ENCODE measurements at regions not wholly inside any gene's neighbourhood (a gene's known extent, or its start where the extent isn't known, plus 50 kb on each side); places are given as distances from the start of the nearest gene placed in this dataset.
"Not testable (repeated sequence)": the region's sequence is repeated elsewhere in the genome, so short reads cannot be mapped to it uniquely, and the experiment has no call there.

- Histone ChIP-seq H3K36me3 (no peaks in the 10 kb centered on the region), H3K27me3 (no peaks in the 10 kb centered on the region), H3K4me3 (no peak overlapping the region), H3K9me3 (no peaks in the 10 kb centered on the region), H3K27ac (no peak overlapping the region), H3K4me1 (no peaks in the 10 kb centered on the region)
- TF ChIP-seq POLR2A (IDR thresholded peaks at IDR 0.05) (no peak), EP300 (IDR thresholded peaks at IDR 0.05) (no peak)
- no peak for DNase-seq (ENCODE audit: low spot score in 2 of 2)
- WGBS, 2 donors, result 61 to 73% methylated on average over 8 of the region's 8 CpGs
These were observed 107.5 kb upstream of the DYRK2 start for GRCh38 chr12:67540920-67541624.

- no peaks in the 10 kb centered on the region for H3K27me3 ChIP-seq
- no peaks in the 10 kb centered on the region for H3K4me1 ChIP-seq
- 75 to 82% methylated on average over 3 of the region's 3 CpGs for WGBS, 2 donors
- H3K9me3 ChIP-seq, result no peaks in the 10 kb centered on the region
- H3K27ac ChIP-seq, result no peak overlapping the region
- H3K36me3 ChIP-seq, result no peaks in the 10 kb centered on the region
- TF ChIP-seq POLR2A (IDR thresholded peaks at IDR 0.05), result no peak
- TF ChIP-seq EP300 (IDR thresholded peaks at IDR 0.05), result no peak
- TF ChIP-seq CTCF (IDR thresholded peaks at IDR 0.05), result no peak
- H3K4me3 ChIP-seq, result no peak overlapping the region
- no peak for DNase-seq (ENCODE audit: low spot score in 2 of 2)
These were observed 106.9 kb upstream of the DYRK2 start for GRCh38 chr12:67541625-67541991.

- H3K27me3 ChIP-seq, result no peaks in the 10 kb centered on the region
- no peak for TF ChIP-seq EP300 (IDR thresholded peaks at IDR 0.05)
- TF ChIP-seq CTCF (IDR thresholded peaks at IDR 0.05), result no peak
- no peak for TF ChIP-seq POLR2A (IDR thresholded peaks at IDR 0.05)
- WGBS, 2 donors, result 79 to 86% methylated on average over 7 of the region's 7 CpGs
- DNase-seq (ENCODE audit: low spot score in 2 of 2), result no peak
- H3K4me3 ChIP-seq, result no peak overlapping the region
- no peaks in the 10 kb centered on the region for H3K4me1 ChIP-seq
- H3K27ac ChIP-seq, result no peak overlapping the region
- no peaks in the 10 kb centered on the region for H3K9me3 ChIP-seq
- no peaks in the 10 kb centered on the region for H3K36me3 ChIP-seq
These were observed 105.3 kb upstream of the DYRK2 start for GRCh38 chr12:67543021-67543770.

- WGBS, 2 donors, result 60 to 64% methylated on average over 8 of the region's 8 CpGs
- no peaks in the 10 kb centered on the region for H3K27me3 ChIP-seq
- no peak for TF ChIP-seq CTCF (IDR thresholded peaks at IDR 0.05)
- no peak for TF ChIP-seq EP300 (IDR thresholded peaks at IDR 0.05)
- TF ChIP-seq POLR2A (IDR thresholded peaks at IDR 0.05), result no peak
- no peaks in the 10 kb centered on the region for H3K4me1 ChIP-seq
- no peak overlapping the region for H3K4me3 ChIP-seq
- DNase-seq (ENCODE audit: low spot score in 2 of 2), result no peak
- no peaks in the 10 kb centered on the region for H3K9me3 ChIP-seq
- no peaks in the 10 kb centered on the region for H3K36me3 ChIP-seq
- no peak overlapping the region for H3K27ac ChIP-seq
These were observed 103.2 kb upstream of the DYRK2 start for GRCh38 chr12:67545298-67545697.

- 53 to 66% methylated on average over 1 of the region's 1 CpG for whole genome bisulfite sequencing, 2 donors
- Histone ChIP-seq H3K4me3 (no peak overlapping the region), H3K9me3 (peaks cover 0 to 6% (median 0%) of the 10 kb centered on the region in 4 donors), H3K36me3 (no peaks in the 10 kb centered on the region), H3K27ac (no peak overlapping the region), H3K27me3 (no peaks in the 10 kb centered on the region), H3K4me1 (no peaks in the 10 kb centered on the region)
- DNase-seq (ENCODE audit: low spot score in 2 of 2), result no peak
- TF ChIP-seq POLR2A (IDR thresholded peaks at IDR 0.05) (no peak), CTCF (IDR thresholded peaks at IDR 0.05) (no peak), EP300 (IDR thresholded peaks at IDR 0.05) (no peak)
These were observed 101.8 kb upstream of the DYRK2 start for GRCh38 chr12:67546746-67547145.

GRCh38 chr12:67555075-67555717 lies 93.3 kb upstream of the DYRK2 start:
- not testable (repeated sequence) for H3K36me3 ChIP-seq; DNase-seq (ENCODE audit: low spot score in 2 of 2); H3K4me3 ChIP-seq; H3K27ac ChIP-seq; H3K4me1 ChIP-seq; H3K27me3 ChIP-seq
- peaks cover 0 to 12% (median 0%) of the 10 kb centered on the region in 4 donors for H3K9me3 ChIP-seq
- WGBS, 2 donors, result 54 to 61% methylated on average over 7 to 8 of the region's 8 CpGs

All from tibial nerve (tissue), 4 donors.